Neural progenitor cell (in vitro differentiated cells): ENCODE measurements at regions not wholly inside any gene's neighbourhood (a gene's known extent, or its start where the extent isn't known, plus 50 kb on each side); places are given as distances from the start of the nearest gene placed in this dataset.
A peak's percentile ranks its signal among the peaks of the same experiment; 100 is the strongest.

ENCODE experiments used
- DNase-seq: peaks from one replicate; pipeline ENCODE4 v3.0.0-alpha.2; 2016; ENCODE audit warnings: low spot score
- H2AFZ ChIP-seq: fragments of 200-600 bp; sonication (generic); replicated peaks from 2 replicates; pipeline ENCODE4 v1.6.1; 2016; ENCODE audit warnings: antibody characterized with exemption
- H3F3A ChIP-seq: fragments of 200-600 bp; sonication (generic); 2 replicates; pipeline ENCODE4 v1.6.1; 2016; ENCODE audit warnings: antibody characterized with exemption, low read depth
- H3K27ac ChIP-seq: fragments of 200-600 bp; sonication (generic); 2 replicates; pipeline ENCODE4 v1.5.1; 2016; ENCODE audit warnings: mild to moderate bottlenecking
- H3K27me3 ChIP-seq: fragments of 200-600 bp; sonication (generic); 2 replicates; pipeline ENCODE4 v1.6.1; 2016; ENCODE audit warnings: mild to moderate bottlenecking, moderate library complexity
- H3K36me3 ChIP-seq: fragments of 200-600 bp; sonication (generic); 2 replicates; pipeline ENCODE4 v1.5.1; 2016
- H3K4me1 ChIP-seq: fragments of 200-600 bp; sonication (generic); 2 replicates; pipeline ENCODE4 v1.6.1; 2016; ENCODE audit warnings: mixed run types
- H3K4me2 ChIP-seq: fragments of 200-600 bp; sonication (generic); 2 replicates; pipeline ENCODE4 v1.6.1; 2016
- H3K4me3 ChIP-seq: fragments of 200-600 bp; sonication (generic); 2 replicates; pipeline ENCODE4 v1.5.1; 2016
- H3K79me2 ChIP-seq: fragments of 200-600 bp; sonication (generic); 2 replicates; pipeline ENCODE4 v1.6.1; 2016; ENCODE audit warnings: low read depth
- H3K9ac ChIP-seq: fragments of 200-600 bp; sonication (generic); 2 replicates; pipeline ENCODE4 v1.6.1; 2016
- H3K9me3 ChIP-seq: fragments of 200-600 bp; sonication (generic); 2 replicates; pipeline ENCODE4 v1.5.1; 2016; ENCODE audit warnings: low read depth
- H4K20me1 ChIP-seq: fragments of 200-600 bp; sonication (generic); 2 replicates; pipeline ENCODE4 v1.6.1; 2016; ENCODE audit warnings: low read depth
- H3K27ac Mint-ChIP-seq: 3 replicates; pipeline ENCODE4 v1.8.0; 2021; ENCODE audit warnings: mixed read lengths
- H3K27me3 Mint-ChIP-seq: 2 replicates; pipeline ENCODE4 v1.8.0; 2022; ENCODE audit warnings: low read depth, mild to moderate bottlenecking, inconsistent platforms, moderate library complexity, mixed read lengths; ENCODE audit not compliant: insufficient read depth
- H3K36me3 Mint-ChIP-seq: 3 replicates; pipeline ENCODE4 v1.8.0; 2021; ENCODE audit warnings: mixed read lengths
- H3K4me1 Mint-ChIP-seq: 3 replicates; pipeline ENCODE4 v1.8.0; 2021; ENCODE audit warnings: mixed read lengths
- H3K4me3 Mint-ChIP-seq: 3 replicates; pipeline ENCODE4 v1.8.0; 2021; ENCODE audit warnings: mild to moderate bottlenecking, moderate library complexity, mixed read lengths
- H3K9me3 Mint-ChIP-seq: 3 replicates; pipeline ENCODE4 v1.8.0; 2020; ENCODE audit warnings: mixed read lengths
- EZH2 ChIP-seq: fragments of 200-600 bp; sonication (generic); IDR thresholded peaks from 2 replicates; pipeline ENCODE4 v1.6.1; 2017; ENCODE audit warnings: antibody characterized with exemption, mild to moderate bottlenecking, moderate library complexity
- EZH2phosphoT487 ChIP-seq: fragments of 200-600 bp; sonication (generic); IDR thresholded peaks from 2 replicates; pipeline ENCODE4 v1.6.1; 2017; ENCODE audit warnings: antibody characterized with exemption
- TF ChIP-seq, protein P1 (sequence below): fragments of 200-600 bp; sonication (generic); IDR thresholded peaks from 2 replicates; pipeline ENCODE4 v1.5.1; 2017; ENCODE audit warnings: antibody characterized with exemption, mild to moderate bottlenecking

DNA sequence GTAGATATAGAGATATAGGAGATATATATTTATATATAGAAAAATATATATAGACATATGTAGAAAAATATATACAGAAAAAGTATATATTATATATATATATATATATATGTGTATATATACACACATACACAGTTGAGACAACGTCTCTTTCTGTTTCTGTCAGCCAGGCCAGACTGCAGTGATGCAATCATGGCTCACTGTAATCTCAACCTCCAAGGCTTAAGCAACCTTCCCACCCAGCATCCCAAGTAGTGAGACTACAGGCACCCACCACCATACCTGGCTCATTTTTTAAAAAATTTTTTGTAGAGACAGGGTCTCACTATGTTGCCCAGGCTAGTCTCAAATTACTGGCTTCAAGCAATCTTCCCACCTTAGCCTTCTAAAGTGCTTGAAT, 426.3 kb downstream of the GPM6A start:
- H3K36me3 Mint-ChIP-seq: no peaks in the 10 kb centered on the region
- no peak for DNase-seq
- H3K9ac ChIP-seq: no peak overlapping the region
- H3K4me1 ChIP-seq: no peaks in the 10 kb centered on the region
- no peak overlapping the region for H3K4me3 Mint-ChIP-seq
- no peaks in the 10 kb centered on the region for H3K9me3 ChIP-seq
- H3K27ac Mint-ChIP-seq: no peak overlapping the region
- no peaks in the 10 kb centered on the region for H4K20me1 ChIP-seq
- no peaks in the 10 kb centered on the region for H3K27me3 ChIP-seq
- H3K79me2 ChIP-seq: no peaks in the 10 kb centered on the region
- H3F3A ChIP-seq: no peaks in the 10 kb centered on the region
- peaks cover 4% of the 10 kb centered on the region for H3K9me3 Mint-ChIP-seq
- no peak overlapping the region for H3K27ac ChIP-seq
- TF ChIP-seq EZH2phosphoT487 (no peak), EZH2 (no peak)
- TF ChIP-seq, protein P1, sequence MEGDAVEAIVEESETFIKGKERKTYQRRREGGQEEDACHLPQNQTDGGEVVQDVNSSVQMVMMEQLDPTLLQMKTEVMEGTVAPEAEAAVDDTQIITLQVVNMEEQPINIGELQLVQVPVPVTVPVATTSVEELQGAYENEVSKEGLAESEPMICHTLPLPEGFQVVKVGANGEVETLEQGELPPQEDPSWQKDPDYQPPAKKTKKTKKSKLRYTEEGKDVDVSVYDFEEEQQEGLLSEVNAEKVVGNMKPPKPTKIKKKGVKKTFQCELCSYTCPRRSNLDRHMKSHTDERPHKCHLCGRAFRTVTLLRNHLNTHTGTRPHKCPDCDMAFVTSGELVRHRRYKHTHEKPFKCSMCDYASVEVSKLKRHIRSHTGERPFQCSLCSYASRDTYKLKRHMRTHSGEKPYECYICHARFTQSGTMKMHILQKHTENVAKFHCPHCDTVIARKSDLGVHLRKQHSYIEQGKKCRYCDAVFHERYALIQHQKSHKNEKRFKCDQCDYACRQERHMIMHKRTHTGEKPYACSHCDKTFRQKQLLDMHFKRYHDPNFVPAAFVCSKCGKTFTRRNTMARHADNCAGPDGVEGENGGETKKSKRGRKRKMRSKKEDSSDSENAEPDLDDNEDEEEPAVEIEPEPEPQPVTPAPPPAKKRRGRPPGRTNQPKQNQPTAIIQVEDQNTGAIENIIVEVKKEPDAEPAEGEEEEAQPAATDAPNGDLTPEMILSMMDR: no peak
- H3K4me1 Mint-ChIP-seq: no peaks in the 10 kb centered on the region
- no peak overlapping the region for H2AFZ ChIP-seq
- H3K4me2 ChIP-seq: no peak overlapping the region
- H3K27me3 Mint-ChIP-seq: peaks cover 2% of the 10 kb centered on the region
- no peaks in the 10 kb centered on the region for H3K36me3 ChIP-seq
- H3K4me3 ChIP-seq: no peak overlapping the region

DNA sequence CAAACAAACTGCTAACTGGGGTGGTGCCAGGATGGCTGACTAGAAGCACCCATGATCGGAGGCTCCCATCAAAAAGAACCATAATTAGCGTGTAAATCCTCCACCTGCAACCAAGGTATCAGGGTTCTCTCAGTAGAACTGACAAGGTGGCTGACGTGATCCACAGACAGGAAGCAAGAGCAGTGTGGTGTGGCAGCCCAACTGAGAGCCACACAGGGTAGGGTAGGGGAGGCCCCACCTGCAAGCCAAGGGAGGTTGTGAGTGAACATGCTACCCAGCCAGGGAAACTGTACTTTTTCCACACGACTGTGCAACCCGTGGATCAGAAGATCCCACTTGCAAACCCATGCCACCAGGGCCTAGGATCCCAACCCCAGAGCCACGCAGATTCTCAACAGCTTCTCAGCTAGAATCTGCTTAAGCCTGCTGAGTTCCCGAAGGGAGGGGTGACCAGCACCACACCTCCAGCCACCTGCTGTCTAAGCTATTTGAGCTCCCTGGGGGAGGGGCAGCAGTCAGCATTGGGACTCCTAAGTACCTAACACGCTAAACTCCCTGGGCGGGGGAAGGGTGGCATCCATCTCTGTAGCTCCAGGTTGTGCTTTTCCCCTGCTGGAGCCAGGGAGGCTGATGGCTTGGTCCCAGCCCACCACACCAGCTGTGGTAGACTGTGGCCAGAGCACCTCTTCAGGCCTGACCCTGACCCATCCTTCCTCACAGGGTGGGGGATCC, 425.1 kb downstream of the GPM6A start:
- Histone ChIP-seq H3K27ac (no peak overlapping the region), H2AFZ (peak overlapping the region; percentile 50), H3K79me2 (no peaks in the 10 kb centered on the region), H3K27me3 (no peaks in the 10 kb centered on the region), H4K20me1 (no peaks in the 10 kb centered on the region), H3K4me2 (no peak overlapping the region), H3K9me3 (no peaks in the 10 kb centered on the region), H3K9ac (no peak overlapping the region), H3K36me3 (no peaks in the 10 kb centered on the region), H3F3A (no peaks in the 10 kb centered on the region), H3K4me3 (no peak overlapping the region), H3K4me1 (no peaks in the 10 kb centered on the region)
- Mint-ChIP-seq H3K36me3 (no peaks in the 10 kb centered on the region), H3K27ac (peak overlapping the region; percentile 29), H3K9me3 (peaks cover 7% of the 10 kb centered on the region), H3K4me3 (no peak overlapping the region), H3K27me3 (peaks cover 2% of the 10 kb centered on the region), H3K4me1 (no peaks in the 10 kb centered on the region)
- DNase-seq: peak; percentile 29
- TF ChIP-seq, protein P1: no peak
- no peak for TF ChIP-seq EZH2phosphoT487
- no peak for TF ChIP-seq EZH2

DNA sequence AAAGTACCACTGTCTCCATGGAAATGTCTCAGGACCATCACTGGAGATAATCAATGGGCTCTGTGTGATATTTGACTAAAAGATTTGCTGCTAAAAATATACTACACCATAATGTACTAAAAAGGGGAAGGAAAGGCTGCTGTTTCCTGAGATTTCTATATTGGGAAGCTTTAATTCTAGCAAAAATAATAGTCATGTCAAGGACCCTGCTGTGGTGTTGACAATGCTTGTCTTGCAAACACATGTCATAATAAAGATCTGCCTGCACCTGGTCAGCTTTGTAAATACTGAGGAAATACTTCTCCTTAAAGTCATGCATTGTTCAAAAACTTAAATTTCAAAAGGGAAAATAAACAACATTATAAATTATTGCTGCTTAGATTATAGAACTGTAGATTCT, 417.9 kb downstream of the GPM6A start:
- Histone ChIP-seq H3K4me1 (no peaks in the 10 kb centered on the region), H3F3A (no peaks in the 10 kb centered on the region), H3K9ac (no peak overlapping the region), H3K79me2 (no peaks in the 10 kb centered on the region), H3K36me3 (peaks cover 1% of the 10 kb centered on the region), H3K9me3 (no peaks in the 10 kb centered on the region), H3K4me2 (no peak overlapping the region), H3K27me3 (no peaks in the 10 kb centered on the region), H2AFZ (no peak overlapping the region), H4K20me1 (no peaks in the 10 kb centered on the region), H3K4me3 (no peak overlapping the region), H3K27ac (no peak overlapping the region)
- TF ChIP-seq EZH2phosphoT487 (no peak), EZH2 (no peak)
- TF ChIP-seq, protein P1: no peak
- Mint-ChIP-seq H3K4me1 (no peaks in the 10 kb centered on the region), H3K9me3 (peaks cover 7% of the 10 kb centered on the region), H3K36me3 (no peaks in the 10 kb centered on the region), H3K4me3 (no peak overlapping the region), H3K27me3 (no peaks in the 10 kb centered on the region), H3K27ac (no peak overlapping the region)
- no peak for DNase-seq
